UCSD-AML1 (cell line): ENCODE measurements at regions not wholly inside any gene's neighbourhood (a gene's known extent, or its start where the extent isn't known, plus 50 kb on each side); places are given as distances from the start of the nearest gene placed in this dataset.

Experiments
- DNase-seq: peaks from one replicate; lab custom pipeline; 2025; ENCODE audit not compliant: unreplicated experiment; lab: John Stamatoyannopoulos, UW

- DNase-seq, result no peak
Measured at GRCh38 chr2:224213396-224213795, 174.3 kb upstream of the SERPINE2 start.

GRCh38 chr2:224211791-224212190 lies 172.7 kb upstream of the SERPINE2 start:
- no peak for DNase-seq

- no peak for DNase-seq
Measured at GRCh38 chr2:224211181-224211480, 172.0 kb upstream of the SERPINE2 start.

- no peak for DNase-seq
Measured at GRCh38 chr2:224210286-224211180, 171.4 kb upstream of the SERPINE2 start.

- no peak for DNase-seq
Measured at GRCh38 chr2:224209555-224210285, 170.6 kb upstream of the SERPINE2 start.

GRCh38 chr2:224208443-224208842 lies 169.4 kb upstream of the SERPINE2 start:
- no peak for DNase-seq

- no peak for DNase-seq
Measured at GRCh38 chr2:224208007-224208406, 168.9 kb upstream of the SERPINE2 start.

- DNase-seq, result no peak
Measured at GRCh38 chr2:224206816-224207215, 167.7 kb upstream of the SERPINE2 start.

- no peak for DNase-seq
Measured at GRCh38 chr2:224202281-224202865, 163.3 kb upstream of the SERPINE2 start.

GRCh38 chr2:224198436-224198835 lies 159.3 kb upstream of the SERPINE2 start:
- DNase-seq, result no peak

- no peak for DNase-seq
Measured at GRCh38 chr2:224196810-224197209, 157.7 kb upstream of the SERPINE2 start.

GRCh38 chr2:224195925-224196571 lies 157.0 kb upstream of the SERPINE2 start:
- no peak for DNase-seq

GRCh38 chr2:224194161-224194560 lies 155.1 kb upstream of the SERPINE2 start:
- no peak for DNase-seq

GRCh38 chr2:224191465-224191864 lies 152.4 kb upstream of the SERPINE2 start:
- no peak for DNase-seq

- DNase-seq, result no peak
Measured at GRCh38 chr2:224190936-224191270, 151.8 kb upstream of the SERPINE2 start.

- no peak for DNase-seq
Measured at GRCh38 chr2:224190234-224190935, 151.3 kb upstream of the SERPINE2 start.

- DNase-seq, result no peak
Measured at GRCh38 chr2:224187220-224187619, 148.1 kb upstream of the SERPINE2 start.

GRCh38 chr2:224185023-224185601 lies 146.0 kb upstream of the SERPINE2 start:
- no peak for DNase-seq

GRCh38 chr2:224183086-224183485 lies 144.0 kb upstream of the SERPINE2 start:
- DNase-seq, result no peak

- DNase-seq, result no peak
Measured at GRCh38 chr2:224182498-224182897, 143.4 kb upstream of the SERPINE2 start.
